ENCODE measurements at regions not wholly inside any gene's neighbourhood (a gene's known extent, or its start where the extent isn't known, plus 50 kb on each side); places are given as distances from the start of the nearest gene placed in this dataset.

DNA sequence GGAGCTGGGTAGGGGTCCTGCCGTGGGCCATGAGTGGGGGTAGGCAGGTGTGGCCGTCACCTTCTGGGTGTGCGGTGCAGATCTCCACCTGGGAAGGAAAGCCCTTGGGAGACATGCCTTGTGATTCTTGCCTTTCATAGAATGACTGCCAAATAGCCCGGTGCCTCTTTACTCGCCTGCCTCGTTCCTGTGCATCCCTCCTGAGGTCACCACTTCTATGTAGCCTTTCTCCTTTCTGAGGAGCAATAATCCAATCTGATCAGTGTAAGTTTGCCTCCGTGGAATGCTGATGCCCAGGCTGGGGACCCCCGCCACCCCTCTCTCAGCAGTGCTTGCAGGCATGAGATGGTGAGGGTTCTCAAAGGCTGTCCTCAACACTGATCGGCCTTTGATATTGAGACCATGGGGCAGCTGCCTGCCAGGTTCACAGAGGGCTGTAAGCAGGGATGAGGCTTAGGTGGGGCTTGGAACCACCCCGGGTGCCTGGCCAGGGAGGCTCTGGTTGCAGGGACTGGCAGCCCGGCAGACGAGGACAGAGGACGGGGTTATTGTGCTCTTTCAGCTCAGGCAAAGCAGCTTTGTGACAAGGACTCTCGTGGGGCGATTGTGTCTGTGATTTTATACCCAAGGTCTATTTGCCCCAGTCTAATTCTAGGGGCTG lies 86.1 kb upstream of the WNT7B start:
- no peak for TF ChIP-seq EP300 (IDR thresholded peaks at IDR 0.05)
- TF ChIP-seq, protein P1, sequence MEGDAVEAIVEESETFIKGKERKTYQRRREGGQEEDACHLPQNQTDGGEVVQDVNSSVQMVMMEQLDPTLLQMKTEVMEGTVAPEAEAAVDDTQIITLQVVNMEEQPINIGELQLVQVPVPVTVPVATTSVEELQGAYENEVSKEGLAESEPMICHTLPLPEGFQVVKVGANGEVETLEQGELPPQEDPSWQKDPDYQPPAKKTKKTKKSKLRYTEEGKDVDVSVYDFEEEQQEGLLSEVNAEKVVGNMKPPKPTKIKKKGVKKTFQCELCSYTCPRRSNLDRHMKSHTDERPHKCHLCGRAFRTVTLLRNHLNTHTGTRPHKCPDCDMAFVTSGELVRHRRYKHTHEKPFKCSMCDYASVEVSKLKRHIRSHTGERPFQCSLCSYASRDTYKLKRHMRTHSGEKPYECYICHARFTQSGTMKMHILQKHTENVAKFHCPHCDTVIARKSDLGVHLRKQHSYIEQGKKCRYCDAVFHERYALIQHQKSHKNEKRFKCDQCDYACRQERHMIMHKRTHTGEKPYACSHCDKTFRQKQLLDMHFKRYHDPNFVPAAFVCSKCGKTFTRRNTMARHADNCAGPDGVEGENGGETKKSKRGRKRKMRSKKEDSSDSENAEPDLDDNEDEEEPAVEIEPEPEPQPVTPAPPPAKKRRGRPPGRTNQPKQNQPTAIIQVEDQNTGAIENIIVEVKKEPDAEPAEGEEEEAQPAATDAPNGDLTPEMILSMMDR (IDR thresholded peaks at IDR 0.05) = no peak
- TF ChIP-seq POLR2A (IDR thresholded peaks at IDR 0.05) = no peak
- no peak for TF ChIP-seq POLR2AphosphoS5 (IDR thresholded peaks at IDR 0.05)

Measured in gastroesophageal sphincter (tissue), 3 donors.